Hematopoietic multipotent progenitor cell (in vitro differentiated cells): ENCODE measurements at regions not wholly inside any gene's neighbourhood (a gene's known extent, or its start where the extent isn't known, plus 50 kb on each side); places are given as distances from the start of the nearest gene placed in this dataset. TPM values are rescaled to one million over a fixed set of nuclear protein-coding genes. Genes with fewer than 3 reads are reported as not detected.

Source experiments
- DNase-seq, 3 donors: peaks; one replicate each; pipeline ENCODE4 v3.0.0-alpha.2; 2011 to 2015; ENCODE audit warnings: low read depth in 2 of 3, low spot score in 2 of 3
- small RNA-seq: library from RNA; depleted of rRNA; stranded (forward); fragments of <200 nt; gene quantifications from one replicate; pipeline ENCODE3, GENCODE V24; 2012

- no peak for DNase-seq
Observed at GRCh38 chr1:244954359-244954758, 90.0 kb upstream of the HNRNPU start.

GRCh38 chr1:244953901-244954300 is 89.6 kb upstream of the HNRNPU start:
- DNase-seq: no peak

GRCh38 chr1:244952940-244953339 is 88.6 kb upstream of the HNRNPU start:
- no peak for DNase-seq

- no peak for DNase-seq
Observed at GRCh38 chr1:244952280-244952933, 88.1 kb upstream of the HNRNPU start.

GRCh38 chr1:244948416-244948815 is 84.1 kb upstream of the HNRNPU start:
- no peak for DNase-seq

GRCh38 chr1:244945109-244945671 is 80.8 kb upstream of the HNRNPU start:
- DNase-seq: no peak

GRCh38 chr1:244941121-244941520 is 76.8 kb upstream of the HNRNPU start:
- DNase-seq: no peak

- DNase-seq: no peak
Observed at GRCh38 chr1:244937099-244937498, 72.8 kb upstream of the HNRNPU start.

- DNase-seq: peak in 2 of 3 donors; percentile 65 to 80
Observed at GRCh38 chr1:244920911-244921761, 56.8 kb upstream of the HNRNPU start.

- no peak for DNase-seq
Observed at GRCh38 chr1:244919320-244920282, 55.3 kb upstream of the HNRNPU start.

GRCh38 chr1:244918421-244919319 is 54.3 kb upstream of the HNRNPU start:
- peak; percentile 59 to 75 (median 72) for DNase-seq

- DNase-seq: no peak
Observed at GRCh38 chr1:244917073-244917670, 52.8 kb upstream of the HNRNPU start.

GRCh38 chr1:244915736-244916135 is 51.4 kb upstream of the HNRNPU start:
- DNase-seq: no peak

- no peak for DNase-seq
Observed at GRCh38 chr1:244914761-244915160, 50.4 kb upstream of the HNRNPU start.

Small RNAs in the stretch of these regions (small RNA-seq; reads per million reads assigned to genes)
- gene RNU6-1089P (not detected), gene RNU6-947P (not detected), gene RNU6-999P (not detected)
